ENCODE measurements at regions not wholly inside any gene's neighbourhood (a gene's known extent, or its start where the extent isn't known, plus 50 kb on each side); places are given as distances from the start of the nearest gene placed in this dataset.

- TF ChIP-seq CTCF (IDR thresholded peaks at IDR 0.05; ENCODE audit: low read depth, low read length, missing control alignments) = no peak
- DNase-seq (ENCODE audit: extremely low read depth, low read depth) = no peak
- no peak overlapping the region for H3K4me3 ChIP-seq (replicated peaks; ENCODE audit: low read depth, low read length)
These were observed 683.7 kb upstream of the CBLB start for GRCh38 chr3:106552351-106553043.

GRCh38 chr3:106560451-106560966 lies 691.7 kb upstream of the CBLB start:
- no peak for TF ChIP-seq CTCF (IDR thresholded peaks at IDR 0.05; ENCODE audit: low read depth, low read length, missing control alignments)
- H3K4me3 ChIP-seq (replicated peaks; ENCODE audit: low read depth, low read length) = no peak overlapping the region
- DNase-seq (ENCODE audit: extremely low read depth, low read depth) = no peak

- no peak overlapping the region for H3K4me3 ChIP-seq (replicated peaks; ENCODE audit: low read depth, low read length)
- no peak for DNase-seq (ENCODE audit: extremely low read depth, low read depth)
- no peak for TF ChIP-seq CTCF (IDR thresholded peaks at IDR 0.05; ENCODE audit: low read depth, low read length, missing control alignments)
These were observed 697.5 kb upstream of the CBLB start for GRCh38 chr3:106566277-106566676.

- no peak for TF ChIP-seq CTCF (IDR thresholded peaks at IDR 0.05; ENCODE audit: low read depth, low read length, missing control alignments)
- no peak overlapping the region for H3K4me3 ChIP-seq (replicated peaks; ENCODE audit: low read depth, low read length)
These were observed 701.6 kb upstream of the CBLB start for GRCh38 chr3:106570426-106570825.

GRCh38 chr3:106573605-106574004 lies 704.8 kb upstream of the CBLB start:
- no peak overlapping the region for H3K4me3 ChIP-seq (replicated peaks; ENCODE audit: low read depth, low read length)
- TF ChIP-seq CTCF (IDR thresholded peaks at IDR 0.05; ENCODE audit: low read depth, low read length, missing control alignments) = no peak
- no peak for DNase-seq (ENCODE audit: extremely low read depth, low read depth)

More at GRCh38 chr3:106570426-106570825, 701.6 kb upstream of the CBLB start:
- DNase-seq (ENCODE audit: extremely low read depth, low read depth) = no peak

GRCh38 chr3:106575029-106575428 lies 706.2 kb upstream of the CBLB start:
- DNase-seq (ENCODE audit: extremely low read depth, low read depth) = no peak
- H3K4me3 ChIP-seq (replicated peaks; ENCODE audit: low read depth, low read length) = no peak overlapping the region
- TF ChIP-seq CTCF (IDR thresholded peaks at IDR 0.05; ENCODE audit: low read depth, low read length, missing control alignments) = no peak

All from HFF-Myc (cell line).